G401.6 (cell line): ENCODE measurements at regions not wholly inside any gene's neighbourhood (a gene's known extent, or its start where the extent isn't known, plus 50 kb on each side); places are given as distances from the start of the nearest gene placed in this dataset.
"Not testable (repeated sequence)": the region's sequence is repeated elsewhere in the genome, so short reads cannot be mapped to it uniquely, and the experiment has no call there.

Source experiments
- FAIRE-seq: peaks from 2 replicates; lab custom pipeline; 2012; peaks lifted over from hg19 to GRCh38; lab: Jason Lieb, UNC

DNA sequence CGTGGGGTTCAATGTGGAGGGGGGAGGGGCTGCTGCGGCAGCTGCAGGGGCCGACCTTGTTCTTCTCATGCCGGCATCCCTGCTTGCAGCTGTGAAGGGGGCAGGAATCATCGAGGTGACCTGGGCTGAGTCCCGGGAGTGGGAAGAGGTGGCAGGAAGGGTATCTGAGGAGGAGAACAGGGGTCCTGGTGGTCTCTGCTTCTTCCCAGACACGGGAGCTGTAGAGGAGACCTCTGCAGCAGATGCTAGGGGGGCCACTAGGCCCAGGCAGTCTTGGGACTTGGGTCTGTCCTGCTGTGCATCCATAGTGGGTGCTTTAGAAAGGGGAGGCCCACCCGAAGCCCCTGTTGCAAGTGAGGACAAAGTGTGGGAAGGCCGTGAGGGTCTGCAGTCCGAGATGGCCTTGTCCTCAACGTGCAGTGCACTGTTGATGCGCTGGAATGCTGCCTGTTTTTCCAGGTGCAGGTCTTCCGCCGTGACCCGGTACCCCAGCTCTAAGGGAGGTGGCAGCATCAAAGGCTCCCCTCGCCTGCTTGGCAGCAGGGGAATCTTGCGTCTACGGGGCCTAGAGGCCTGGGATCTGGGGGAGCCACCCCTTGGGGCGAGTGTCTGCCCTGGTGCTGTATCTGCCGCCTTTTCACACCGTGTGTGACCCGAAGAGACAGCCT is 1370.0 kb downstream of the CDH12 start:
- not testable (repeated sequence) for FAIRE-seq

DNA sequence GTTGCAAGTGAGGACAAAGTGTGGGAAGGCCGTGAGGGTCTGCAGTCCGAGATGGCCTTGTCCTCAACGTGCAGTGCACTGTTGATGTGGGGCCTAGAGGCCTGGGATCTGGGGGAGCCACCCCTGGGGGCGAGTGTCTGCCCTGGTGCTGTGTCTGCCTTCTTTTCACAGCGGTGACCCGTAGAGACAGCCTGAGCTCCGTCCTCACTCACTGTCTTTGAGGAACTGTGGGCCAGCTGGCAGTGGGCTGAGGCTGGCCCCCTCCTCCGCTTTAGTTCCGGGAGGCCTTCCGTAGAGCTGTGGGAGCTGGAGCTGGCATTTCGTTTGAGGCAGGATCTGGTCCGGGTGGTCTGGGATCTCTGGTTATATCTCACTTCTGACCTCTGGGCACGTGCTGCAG is 1370.6 kb downstream of the CDH12 start:
- FAIRE-seq: not testable (repeated sequence)

DNA sequence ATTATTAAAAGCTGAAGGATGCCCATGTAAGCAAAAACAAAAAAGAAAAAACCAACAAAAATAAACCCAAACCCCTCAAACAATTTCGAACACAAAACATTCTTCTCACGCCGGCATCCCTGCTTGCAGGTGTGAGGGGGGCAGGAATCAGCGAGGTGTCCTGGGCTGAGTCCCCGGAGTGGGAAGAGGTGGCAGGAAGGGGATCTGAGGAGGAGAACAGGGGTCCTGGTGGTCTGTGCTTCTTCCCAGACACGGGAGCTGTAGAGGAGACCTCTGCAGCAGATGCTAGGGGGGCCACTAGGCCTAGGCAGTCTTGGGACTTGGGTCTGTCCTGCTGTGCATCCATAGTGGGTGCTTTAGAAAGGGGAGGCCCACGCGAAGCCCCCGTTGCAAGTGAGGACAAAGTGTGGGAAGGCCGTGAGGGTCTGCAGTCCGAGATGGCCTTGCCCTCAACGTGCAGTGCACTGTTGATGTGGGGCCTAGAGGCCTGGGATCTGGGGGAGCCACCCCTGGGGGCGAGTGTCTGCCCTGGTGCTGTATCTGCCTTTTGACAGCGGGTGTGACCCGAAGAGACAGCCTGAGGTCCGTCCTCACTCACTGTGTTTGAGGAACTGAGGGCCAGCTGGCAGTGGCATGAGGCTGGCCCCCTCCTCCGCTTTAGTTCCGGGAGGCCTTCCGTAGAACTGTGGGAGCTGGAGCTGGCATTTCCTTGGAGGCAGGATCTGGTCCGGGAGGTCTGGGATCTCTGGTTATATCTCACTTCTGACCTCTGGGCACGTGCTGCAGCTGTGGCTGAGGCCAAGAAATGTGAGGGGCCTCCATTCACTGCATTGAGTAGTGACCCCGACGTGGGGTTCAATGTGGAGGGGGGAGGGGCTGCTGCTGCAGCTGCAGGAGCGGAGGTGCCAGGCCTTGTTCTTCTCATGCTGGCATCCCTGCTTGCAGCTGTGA is 1371.5 kb downstream of the CDH12 start:
- FAIRE-seq: not testable (repeated sequence)

DNA sequence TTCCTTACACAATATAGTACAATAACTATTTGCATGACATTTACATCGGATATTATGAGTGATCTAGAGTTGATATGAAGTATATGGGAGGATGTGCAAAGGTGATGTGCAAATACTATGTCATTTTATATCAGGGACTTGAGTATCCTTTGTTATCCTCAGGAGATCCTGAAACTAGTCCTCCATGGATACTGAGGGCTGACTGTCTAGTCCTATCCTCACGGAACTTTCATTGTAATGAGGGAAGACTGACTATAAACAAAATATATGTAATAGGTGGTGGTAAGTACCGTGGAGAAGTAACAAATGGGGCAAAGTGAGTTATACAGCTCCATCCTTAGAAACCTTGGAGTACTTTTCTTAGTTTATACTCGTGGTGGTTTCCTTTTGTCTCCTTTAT is 1373.1 kb downstream of the CDH12 start:
- FAIRE-seq: not testable (repeated sequence)

DNA sequence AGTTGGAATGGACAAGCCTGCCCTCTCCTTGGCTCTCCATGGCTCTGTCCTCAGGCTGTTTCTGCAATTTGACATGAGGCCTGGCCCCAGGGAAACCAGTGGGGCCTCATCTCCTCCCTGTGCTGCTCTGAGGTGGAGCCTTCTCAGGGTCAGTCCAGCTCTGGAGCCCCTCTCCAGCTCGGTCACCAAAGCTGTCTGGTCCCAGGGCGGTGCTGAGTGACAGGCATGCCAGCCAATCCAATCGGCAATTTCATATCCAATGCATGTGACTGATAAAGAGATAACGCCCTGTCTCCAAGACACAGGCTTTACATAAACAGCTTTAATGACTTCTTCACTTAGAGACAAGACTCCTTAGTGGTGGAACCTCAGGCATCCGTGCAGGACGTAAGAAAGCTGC is 1379.2 kb downstream of the CDH12 start:
- not testable (repeated sequence) for FAIRE-seq

DNA sequence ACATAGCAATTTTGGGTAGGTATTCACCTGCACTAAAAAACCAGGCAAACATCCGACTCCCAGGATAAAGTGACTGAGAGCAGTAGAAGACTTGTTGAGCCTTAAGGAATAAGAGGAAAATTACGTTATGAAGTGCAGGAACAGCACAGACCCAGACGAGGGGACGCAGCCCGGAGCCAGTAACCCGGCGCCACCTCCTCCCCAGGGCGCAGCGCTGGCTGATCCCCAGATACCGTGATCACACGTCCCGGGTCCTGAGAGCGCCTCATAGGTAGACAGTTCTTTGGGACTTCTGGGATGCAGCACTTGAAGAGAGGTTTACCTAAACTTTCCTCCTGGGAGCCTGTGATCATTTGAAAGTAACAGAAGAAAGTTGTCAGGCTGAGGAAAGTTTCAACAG is 1379.7 kb downstream of the CDH12 start:
- FAIRE-seq: not testable (repeated sequence)

DNA sequence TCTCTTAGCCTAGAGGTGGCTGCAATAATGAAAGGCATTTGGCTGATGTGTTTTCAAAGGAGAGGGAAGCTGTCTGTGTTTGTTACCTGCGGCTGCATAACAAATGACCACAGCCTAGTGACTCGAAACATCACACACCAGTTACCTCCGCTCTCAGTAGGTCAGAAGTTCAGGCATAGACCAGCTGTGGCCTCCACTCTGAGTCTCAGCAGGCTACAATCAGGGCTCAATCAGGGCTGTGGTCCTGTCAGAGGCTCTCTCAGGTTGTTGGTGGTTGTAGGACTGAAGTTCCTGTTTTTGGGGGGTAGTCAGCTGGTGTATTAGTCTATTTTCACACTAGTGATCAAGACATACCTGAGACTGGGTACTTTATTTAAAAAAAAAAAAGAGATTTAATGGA is 1381.5 kb downstream of the CDH12 start:
- not testable (repeated sequence) for FAIRE-seq

DNA sequence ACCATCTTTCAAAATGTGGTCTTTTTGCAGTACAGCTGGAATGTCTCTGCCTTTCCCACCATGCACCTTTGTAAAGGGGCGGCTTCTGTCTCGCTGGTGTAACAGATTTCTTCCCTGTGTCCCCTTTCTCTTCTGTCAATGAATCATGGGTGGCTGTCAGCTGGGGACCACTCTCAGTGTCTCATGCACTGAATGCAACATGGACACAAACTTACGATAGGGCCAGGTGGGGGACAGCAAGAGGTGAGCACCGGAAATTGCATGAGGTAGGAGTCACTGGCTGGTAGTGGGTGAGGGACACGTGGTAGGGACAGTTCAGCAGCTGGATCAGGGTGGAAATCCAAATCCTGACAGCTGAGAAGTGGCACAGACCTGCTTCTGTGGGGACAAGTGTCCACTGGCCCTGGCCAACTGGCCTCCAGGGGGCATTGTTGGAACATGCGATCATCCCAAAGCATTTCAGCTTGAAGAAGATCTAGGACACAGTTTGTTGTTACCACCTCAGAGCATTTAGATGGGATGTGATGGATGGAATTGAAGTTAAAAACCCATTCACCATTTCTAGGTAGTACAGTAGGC is 1383.5 kb downstream of the CDH12 start:
- not testable (repeated sequence) for FAIRE-seq

DNA sequence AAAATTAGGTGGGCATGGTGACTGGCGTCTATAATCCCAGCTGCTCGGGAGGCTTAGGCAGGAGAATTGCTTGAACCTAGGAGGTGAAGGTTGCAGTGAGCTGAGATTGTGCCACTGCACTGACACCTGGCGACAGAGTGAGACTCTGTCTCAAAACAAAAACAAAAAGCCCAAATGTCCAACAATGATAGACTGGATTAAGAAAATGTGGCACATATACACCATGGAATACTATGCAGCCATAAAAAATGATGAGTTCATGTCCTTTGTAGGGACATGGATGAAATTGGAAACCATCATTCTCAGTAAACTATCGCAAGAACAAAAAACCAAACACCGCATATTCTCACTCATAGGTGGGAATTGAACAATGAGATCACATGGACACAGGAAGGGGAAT is 1385.6 kb downstream of the CDH12 start:
- not testable (repeated sequence) for FAIRE-seq

DNA sequence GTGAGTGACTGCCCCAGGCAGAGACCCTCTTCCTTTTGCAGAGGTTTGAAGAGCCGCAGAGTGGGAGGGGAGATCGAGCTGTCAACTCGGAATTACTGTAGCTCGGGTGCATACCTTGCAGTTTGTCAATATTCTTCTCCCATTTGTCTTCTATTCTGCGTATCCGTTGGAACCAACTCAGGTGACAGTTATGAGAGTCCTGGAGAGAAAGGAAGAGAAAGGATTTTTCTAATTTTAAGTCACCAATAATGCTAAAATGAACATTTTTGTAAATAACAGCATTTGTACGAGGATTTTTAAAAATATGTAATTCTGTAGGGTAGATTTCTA is 1393.4 kb downstream of the CDH12 start:
- FAIRE-seq: not testable (repeated sequence)

DNA sequence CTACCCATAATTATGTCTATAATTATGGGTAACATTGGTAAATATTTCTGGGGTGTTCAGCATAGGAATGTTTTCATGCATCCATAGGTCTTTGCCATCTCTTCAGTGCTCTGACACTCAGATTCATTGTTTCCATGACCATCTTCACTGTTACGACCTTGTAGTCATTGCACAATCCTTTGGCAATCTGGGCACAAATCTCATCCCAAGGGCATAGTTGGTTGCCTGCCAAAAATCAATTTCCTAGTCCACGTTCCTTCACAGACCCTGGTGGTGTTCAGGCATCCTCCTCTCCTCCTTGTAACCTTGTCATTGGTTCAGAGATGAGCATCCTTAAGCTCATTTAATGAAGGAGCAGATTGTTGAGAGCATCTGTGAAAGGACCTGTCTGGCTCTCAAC is 1400.7 kb downstream of the CDH12 start:
- FAIRE-seq: no peak

DNA sequence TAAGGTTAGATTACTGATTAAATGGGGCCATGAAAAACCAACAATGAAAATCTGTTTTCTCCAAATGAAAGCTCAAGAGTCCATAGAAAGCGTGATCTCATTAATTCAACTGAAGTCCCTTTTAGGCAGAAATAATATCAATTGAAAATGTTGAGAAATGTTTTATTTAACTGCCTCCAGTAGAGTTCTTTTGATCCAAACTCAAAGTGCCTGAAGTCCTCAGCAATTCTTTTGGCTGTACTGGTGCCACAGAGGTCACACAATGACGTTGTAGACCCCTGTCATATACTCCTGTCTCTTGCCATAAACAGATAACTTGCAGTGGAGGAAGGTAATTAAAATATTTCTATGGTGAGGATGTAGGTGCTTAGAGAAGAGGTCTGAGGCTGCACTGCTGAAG is 1420.5 kb downstream of the CDH12 start:
- FAIRE-seq: no peak

DNA sequence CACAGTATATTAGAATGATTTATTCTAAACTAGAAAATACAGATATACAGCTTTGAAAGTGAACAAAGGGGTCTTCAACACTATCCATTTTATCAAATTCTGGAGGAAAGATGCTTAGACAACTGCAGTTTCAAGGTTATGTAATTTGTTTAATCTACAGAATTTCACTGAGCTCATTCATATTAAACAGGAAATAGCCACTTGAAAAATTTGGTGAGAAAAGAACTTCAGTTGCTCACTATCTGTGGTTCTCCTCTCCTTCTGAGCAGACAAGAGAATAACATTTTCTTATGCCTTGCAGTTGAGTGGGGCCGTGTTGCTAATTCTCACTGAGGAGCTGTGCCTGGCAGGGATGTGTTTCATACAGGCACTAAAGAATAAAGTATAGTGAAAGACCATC is 1428.2 kb downstream of the CDH12 start:
- FAIRE-seq: no peak

DNA sequence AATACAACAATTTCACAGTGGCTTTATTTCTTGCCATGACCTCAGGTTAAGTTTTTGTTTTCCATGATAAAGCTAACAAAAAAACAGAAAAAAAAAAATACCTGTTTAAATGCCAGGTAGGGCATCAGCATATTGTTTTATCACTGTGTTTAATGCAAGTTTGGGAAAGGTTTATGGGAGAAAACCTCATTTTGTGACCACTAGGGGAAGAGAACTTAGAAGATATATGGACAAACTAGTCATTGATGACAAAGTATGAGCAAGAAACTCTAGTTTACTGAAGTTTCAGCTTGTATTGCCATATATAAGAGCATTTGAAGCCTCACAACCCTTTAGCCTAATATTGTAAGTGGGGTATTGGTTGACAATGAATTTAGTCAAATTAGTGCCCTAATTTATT is 1431.4 kb upstream of the CDH18 start:
- no peak for FAIRE-seq

DNA sequence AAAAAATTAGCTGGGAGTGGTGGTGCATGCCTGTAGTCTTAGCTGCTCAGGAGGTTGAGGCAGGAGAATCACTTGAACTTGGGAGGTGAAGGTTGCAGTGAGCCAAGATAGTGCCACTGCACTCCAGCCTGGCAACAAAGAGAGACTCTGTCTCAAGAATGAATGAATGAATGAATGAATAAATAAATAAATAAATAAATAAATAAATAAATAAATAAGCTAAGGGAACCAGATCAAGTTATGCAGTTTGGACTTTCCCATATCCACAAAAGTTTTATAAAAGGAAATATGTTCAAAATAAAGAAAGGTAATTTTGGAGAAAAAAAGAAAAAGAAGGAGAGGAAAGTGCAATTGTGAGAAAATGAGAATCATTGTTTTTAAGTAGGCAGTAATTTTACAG is 1414.1 kb upstream of the CDH18 start:
- not testable (repeated sequence) for FAIRE-seq

DNA sequence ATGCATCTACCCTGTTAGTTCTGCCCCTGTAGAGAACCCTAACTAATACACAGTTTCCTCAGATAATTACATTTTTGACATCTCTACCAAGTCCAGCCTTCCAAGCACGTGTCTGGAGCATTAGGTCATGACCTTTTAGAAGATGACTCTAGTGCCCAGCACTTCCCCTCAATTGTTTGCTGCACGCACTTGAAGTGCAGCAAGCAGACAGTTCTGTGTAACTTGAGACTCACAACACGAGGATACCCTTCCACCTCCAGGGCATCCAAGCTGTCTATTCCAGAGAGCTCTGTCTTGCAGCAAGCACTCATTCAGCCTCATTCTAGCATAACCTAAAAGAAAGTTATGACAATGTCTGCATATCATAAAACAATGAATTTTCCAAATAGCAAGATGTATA is 1410.5 kb upstream of the CDH18 start:
- no peak for FAIRE-seq

DNA sequence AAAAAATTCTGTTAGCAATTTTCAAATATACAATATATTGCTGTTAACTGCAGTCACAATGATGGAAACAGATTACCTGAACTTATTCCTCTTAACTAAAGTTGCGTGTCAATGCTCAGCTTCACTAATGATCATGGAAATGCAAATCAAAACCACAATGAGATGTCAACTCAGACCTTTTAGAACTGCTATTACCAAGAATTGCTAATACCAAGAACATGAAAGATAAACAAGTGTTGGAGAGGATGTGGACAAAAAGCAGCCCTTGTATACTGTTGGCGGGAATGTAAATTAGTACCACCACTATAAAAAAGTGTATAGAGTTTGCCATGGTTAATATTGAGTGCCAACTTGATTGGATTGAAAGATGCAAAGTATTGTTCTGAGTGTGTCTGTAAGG is 1409.7 kb upstream of the CDH18 start:
- FAIRE-seq: no peak

DNA sequence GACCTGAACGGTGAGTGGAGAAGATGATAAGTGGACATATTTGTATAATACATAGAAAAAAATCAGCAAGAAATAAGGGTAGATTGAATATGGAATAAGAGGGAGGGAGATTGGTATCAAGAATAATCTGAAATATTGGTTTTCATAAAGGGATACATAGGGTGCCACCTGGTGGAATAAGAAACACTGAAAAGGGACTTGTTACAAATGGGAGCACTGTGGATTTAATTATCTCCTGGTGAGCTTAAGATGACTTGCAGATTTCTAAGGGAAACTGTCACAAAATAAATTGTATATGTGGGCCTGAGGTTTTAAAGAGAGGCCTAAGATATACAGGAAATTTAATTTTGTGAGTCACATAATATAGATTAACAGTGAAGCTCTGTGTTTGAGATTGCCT is 1403.5 kb upstream of the CDH18 start:
- FAIRE-seq: no peak

DNA sequence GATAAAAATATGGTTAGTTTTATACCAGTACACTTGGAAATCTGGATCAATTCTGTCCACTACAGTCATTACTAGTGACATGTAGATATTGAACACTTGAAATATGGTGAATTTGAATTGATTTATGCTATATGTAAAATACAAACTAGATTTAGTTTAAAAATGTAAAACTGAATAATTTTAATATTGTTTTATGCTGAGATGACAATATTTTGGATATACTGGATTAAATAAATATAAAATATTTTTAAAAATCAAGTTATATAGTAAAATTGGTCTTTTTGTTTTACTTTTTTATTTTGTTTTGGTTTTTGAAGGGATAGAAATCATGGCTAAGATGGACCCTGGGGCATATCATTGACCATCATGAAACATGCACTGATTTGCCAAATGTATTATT is 1372.8 kb upstream of the CDH18 start:
- not testable (repeated sequence) for FAIRE-seq

DNA sequence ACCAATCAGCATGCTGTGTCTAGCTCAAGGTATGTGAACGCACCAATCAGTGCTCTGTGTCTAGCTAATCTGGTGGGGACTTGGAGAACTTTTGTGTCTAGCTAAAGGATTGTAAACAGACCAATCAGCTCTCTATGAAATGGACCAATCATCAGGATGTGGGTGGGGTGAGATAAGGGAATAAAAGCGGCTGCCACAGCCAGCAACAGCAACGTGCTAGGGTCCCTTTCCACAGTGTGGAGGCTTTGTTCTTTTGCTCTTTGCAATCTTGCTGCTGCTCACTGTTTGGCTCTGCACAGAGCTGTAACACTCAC is 1353.9 kb upstream of the CDH18 start:
- not testable (repeated sequence) for FAIRE-seq

DNA sequence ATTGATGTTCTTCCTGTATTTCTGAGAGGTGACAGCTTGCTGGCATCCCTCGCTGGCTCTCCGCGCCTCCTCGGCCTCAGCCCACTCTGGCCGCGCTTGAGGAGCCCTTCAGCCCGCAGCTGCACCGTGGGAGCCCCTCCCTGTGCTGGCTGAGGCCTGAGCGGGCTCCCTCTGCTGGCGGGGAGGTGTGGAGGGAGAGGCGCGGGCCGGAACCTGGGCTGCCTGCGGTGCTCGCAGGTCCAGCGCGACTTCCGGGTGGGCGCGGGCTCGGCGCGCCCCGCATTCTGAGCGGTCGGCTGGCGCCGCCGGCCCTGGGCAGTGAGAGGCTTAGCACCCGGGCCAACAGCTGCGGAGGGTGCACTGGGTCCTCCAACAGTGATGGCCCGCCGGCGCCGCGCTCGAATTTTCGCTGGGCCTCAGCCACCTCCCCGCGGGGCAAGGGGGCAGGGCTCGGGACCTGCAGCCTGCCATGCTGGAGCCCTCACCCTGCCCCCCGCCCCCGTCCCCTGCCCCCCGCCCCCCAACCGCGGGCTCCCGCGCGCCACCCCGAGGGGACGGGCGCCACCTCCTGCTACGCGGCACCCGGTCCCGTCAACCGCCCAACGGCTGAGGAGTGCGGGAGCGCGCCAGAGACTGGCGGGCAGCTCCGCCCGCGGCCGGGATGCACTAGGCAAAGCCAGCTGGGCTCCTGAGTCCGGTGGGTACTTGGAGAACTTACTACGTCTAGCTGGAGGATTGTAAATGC is 1353.4 kb upstream of the CDH18 start:
- FAIRE-seq: not testable (repeated sequence)

DNA sequence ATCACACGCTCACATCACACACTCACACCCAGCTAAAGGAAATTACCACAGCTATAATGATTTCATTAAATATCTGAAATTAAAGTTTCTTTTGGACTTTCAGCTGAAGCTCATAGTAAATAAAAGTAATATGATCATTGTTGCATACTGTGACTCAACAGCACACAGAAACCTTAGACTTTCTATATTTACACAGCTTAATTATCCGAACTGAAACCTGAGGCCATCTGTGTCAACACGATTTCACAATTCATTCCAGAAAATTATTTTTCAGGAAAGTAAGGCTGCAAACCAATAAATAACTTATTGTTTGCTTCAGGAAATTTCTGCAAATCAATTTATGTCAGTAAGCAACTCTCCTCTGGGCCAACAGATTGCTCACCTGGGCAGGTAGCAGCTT is 1352.2 kb upstream of the CDH18 start:
- FAIRE-seq: not testable (repeated sequence)

DNA sequence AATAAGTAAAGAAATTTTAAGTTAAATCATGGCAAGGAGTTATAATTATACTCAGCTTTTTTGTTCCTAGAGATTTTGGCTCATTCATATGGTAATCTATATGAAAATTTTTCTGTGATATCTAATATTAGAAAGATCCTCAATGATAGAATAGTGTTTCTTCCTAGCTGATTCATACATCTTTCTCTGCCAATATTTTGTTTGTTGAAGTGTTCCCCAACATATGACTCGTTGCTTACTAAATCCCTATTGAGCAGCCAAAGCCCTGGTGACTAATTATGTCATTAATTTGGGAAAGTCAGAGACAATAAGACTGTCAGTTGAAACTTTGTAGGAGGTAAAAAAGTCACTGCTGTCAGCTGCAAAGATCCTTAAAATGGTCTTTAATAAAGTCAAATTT is 1348.5 kb upstream of the CDH18 start:
- not testable (repeated sequence) for FAIRE-seq
